Ovary (tissue), 3 donors: ENCODE measurements at regions not wholly inside any gene's neighbourhood (a gene's known extent, or its start where the extent isn't known, plus 50 kb on each side); places are given as distances from the start of the nearest gene placed in this dataset.

Source experiments
- POLR2A ChIP-seq: fragments of 450-650 bp; IDR thresholded peaks from one replicate; pipeline ENCODE4 v1.6.1; 2017; ENCODE audit warnings: antibody characterized with exemption, mild to moderate bottlenecking, moderate library complexity
- TF ChIP-seq, protein P1 (sequence below), 3 donors: fragments of 450-650 bp in 2 of 3; fragments of 200-600 bp in 1 of 3; IDR thresholded peaks; one replicate each; pipeline versions ENCODE4 v1.5.1 to v1.8.0; 2016 to 2022; ENCODE audit warnings: antibody characterized with exemption in 3 of 3, mild to moderate bottlenecking in 1 of 3
- donor health status: DM: no; HTN: no; CAD: no.

DNA sequence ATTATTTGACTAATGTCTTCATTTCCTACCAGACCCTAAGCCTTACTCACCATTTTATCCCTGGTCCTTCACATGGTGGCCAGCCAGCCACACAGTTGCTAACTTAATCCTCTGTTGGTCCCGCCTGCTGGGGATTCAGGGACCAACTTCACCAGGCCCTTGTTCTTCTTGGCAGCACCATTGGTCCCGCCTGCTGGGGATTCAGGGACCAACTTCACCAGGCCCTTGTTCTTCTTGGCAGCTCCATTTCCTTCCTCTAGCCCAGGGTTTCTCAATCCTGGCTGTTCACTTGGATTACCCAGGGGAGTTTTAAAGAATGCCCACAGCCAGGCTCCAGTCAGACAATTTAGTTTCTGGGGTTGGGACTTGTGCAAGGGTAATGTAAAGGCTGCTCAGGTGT is 233.1 kb upstream of the CSF3R start:
- TF ChIP-seq POLR2A: no peak
- TF ChIP-seq, protein P1, sequence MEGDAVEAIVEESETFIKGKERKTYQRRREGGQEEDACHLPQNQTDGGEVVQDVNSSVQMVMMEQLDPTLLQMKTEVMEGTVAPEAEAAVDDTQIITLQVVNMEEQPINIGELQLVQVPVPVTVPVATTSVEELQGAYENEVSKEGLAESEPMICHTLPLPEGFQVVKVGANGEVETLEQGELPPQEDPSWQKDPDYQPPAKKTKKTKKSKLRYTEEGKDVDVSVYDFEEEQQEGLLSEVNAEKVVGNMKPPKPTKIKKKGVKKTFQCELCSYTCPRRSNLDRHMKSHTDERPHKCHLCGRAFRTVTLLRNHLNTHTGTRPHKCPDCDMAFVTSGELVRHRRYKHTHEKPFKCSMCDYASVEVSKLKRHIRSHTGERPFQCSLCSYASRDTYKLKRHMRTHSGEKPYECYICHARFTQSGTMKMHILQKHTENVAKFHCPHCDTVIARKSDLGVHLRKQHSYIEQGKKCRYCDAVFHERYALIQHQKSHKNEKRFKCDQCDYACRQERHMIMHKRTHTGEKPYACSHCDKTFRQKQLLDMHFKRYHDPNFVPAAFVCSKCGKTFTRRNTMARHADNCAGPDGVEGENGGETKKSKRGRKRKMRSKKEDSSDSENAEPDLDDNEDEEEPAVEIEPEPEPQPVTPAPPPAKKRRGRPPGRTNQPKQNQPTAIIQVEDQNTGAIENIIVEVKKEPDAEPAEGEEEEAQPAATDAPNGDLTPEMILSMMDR (IDR thresholded peaks at IDR 0.05): no peak
